ENCODE measurements at regions not wholly inside any gene's neighbourhood (a gene's known extent, or its start where the extent isn't known, plus 50 kb on each side); places are given as distances from the start of the nearest gene placed in this dataset.

DNA sequence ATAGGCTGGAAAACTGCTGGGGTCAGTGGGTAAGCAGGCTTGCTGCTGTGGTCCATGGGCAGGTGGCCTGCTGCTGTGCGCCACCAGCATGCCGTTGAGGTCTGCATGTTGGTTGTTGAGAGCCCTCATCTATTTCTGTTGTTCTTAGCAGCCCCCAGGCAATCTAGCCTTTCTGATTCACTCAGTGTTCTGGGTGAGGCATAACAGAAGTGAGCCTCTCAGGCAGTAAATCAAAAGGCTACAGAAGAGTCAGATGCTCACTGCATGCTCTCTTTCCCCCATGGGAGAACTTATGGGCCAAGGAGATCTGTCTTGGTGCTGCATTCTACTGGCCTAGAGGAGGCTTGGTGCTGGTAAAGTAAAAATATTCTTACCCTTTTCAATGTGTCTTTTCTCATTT is 67.8 kb upstream of the ATP10A start:
- TF ChIP-seq SIN3A (IDR thresholded peaks at IDR 0.05; ENCODE audit: borderline replicate concordance, insufficient read depth, low read length) = no peak
- TF ChIP-seq, protein P1, sequence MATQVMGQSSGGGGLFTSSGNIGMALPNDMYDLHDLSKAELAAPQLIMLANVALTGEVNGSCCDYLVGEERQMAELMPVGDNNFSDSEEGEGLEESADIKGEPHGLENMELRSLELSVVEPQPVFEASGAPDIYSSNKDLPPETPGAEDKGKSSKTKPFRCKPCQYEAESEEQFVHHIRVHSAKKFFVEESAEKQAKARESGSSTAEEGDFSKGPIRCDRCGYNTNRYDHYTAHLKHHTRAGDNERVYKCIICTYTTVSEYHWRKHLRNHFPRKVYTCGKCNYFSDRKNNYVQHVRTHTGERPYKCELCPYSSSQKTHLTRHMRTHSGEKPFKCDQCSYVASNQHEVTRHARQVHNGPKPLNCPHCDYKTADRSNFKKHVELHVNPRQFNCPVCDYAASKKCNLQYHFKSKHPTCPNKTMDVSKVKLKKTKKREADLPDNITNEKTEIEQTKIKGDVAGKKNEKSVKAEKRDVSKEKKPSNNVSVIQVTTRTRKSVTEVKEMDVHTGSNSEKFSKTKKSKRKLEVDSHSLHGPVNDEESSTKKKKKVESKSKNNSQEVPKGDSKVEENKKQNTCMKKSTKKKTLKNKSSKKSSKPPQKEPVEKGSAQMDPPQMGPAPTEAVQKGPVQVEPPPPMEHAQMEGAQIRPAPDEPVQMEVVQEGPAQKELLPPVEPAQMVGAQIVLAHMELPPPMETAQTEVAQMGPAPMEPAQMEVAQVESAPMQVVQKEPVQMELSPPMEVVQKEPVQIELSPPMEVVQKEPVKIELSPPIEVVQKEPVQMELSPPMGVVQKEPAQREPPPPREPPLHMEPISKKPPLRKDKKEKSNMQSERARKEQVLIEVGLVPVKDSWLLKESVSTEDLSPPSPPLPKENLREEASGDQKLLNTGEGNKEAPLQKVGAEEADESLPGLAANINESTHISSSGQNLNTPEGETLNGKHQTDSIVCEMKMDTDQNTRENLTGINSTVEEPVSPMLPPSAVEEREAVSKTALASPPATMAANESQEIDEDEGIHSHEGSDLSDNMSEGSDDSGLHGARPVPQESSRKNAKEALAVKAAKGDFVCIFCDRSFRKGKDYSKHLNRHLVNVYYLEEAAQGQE (IDR thresholded peaks at IDR 0.05; ENCODE audit: insufficient read depth in 1 of 2, low read depth in 2 of 2, low read length in 2 of 2) = no peak
- no peak for TF ChIP-seq TAF1 (IDR thresholded peaks at IDR 0.05; ENCODE audit: borderline replicate concordance, insufficient read depth, low read length)
- no peak for TF ChIP-seq POLR2AphosphoS5 (IDR thresholded peaks at IDR 0.05; ENCODE audit: low read depth, low read length)
